ENCODE measurements at regions not wholly inside any gene's neighbourhood (a gene's known extent, or its start where the extent isn't known, plus 50 kb on each side); places are given as distances from the start of the nearest gene placed in this dataset.

DNA sequence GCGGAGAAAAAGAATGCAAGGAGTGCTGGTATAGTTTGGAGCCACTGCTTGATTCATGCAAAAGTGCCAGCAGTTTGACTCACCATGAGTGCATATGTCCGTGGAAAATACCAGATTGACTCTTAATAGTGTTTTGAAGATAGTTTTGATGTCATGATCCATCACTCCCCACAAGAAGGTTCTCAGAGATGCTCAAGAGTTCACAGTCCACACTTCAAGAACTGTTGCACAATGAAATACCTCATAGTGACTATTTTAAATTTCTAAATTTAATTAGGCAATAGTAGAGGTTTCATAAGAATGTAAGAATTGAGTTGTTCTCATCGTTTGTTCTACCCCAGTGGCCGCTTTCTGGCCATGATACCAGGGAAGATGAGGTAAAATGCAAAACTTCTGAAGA, 286.6 kb upstream of the RGS6 start (continued):
- TF ChIP-seq ILK (tag; IDR thresholded peaks at IDR 0.05; ENCODE audit: borderline replicate concordance, low read depth) (no peak), TAL1 (IDR thresholded peaks at IDR 0.05) (no peak), RBM22 (IDR thresholded peaks at IDR 0.05; ENCODE audit: low read depth, low read length, poor library complexity, severe bottlenecking) (no peak), SMAD4 (CRISPR knock-in tag; conservative IDR thresholded peaks at IDR 0.05) (no peak), PHB (CRISPR knock-in tag; IDR thresholded peaks at IDR 0.05) (no peak), EP300 (IDR thresholded peaks at IDR 0.05; ENCODE audit: low read length) (no peak), CCAR2 (IDR thresholded peaks at IDR 0.05; ENCODE audit: low read depth, low read length) (no peak), HNRNPK (IDR thresholded peaks at IDR 0.05; ENCODE audit: low read depth, low read length, poor library complexity, severe bottlenecking) (no peak), MTA1 (IDR thresholded peaks at IDR 0.05; ENCODE audit: borderline replicate concordance) (no peak), ZFP1 (CRISPR knock-in tag; IDR thresholded peaks at IDR 0.05) (no peak), TCFL5 (CRISPR knock-in tag; conservative IDR thresholded peaks at IDR 0.05) (no peak), BCL6 (CRISPR knock-in tag; IDR thresholded peaks at IDR 0.05) (no peak)
- TF ChIP-seq, protein P1, sequence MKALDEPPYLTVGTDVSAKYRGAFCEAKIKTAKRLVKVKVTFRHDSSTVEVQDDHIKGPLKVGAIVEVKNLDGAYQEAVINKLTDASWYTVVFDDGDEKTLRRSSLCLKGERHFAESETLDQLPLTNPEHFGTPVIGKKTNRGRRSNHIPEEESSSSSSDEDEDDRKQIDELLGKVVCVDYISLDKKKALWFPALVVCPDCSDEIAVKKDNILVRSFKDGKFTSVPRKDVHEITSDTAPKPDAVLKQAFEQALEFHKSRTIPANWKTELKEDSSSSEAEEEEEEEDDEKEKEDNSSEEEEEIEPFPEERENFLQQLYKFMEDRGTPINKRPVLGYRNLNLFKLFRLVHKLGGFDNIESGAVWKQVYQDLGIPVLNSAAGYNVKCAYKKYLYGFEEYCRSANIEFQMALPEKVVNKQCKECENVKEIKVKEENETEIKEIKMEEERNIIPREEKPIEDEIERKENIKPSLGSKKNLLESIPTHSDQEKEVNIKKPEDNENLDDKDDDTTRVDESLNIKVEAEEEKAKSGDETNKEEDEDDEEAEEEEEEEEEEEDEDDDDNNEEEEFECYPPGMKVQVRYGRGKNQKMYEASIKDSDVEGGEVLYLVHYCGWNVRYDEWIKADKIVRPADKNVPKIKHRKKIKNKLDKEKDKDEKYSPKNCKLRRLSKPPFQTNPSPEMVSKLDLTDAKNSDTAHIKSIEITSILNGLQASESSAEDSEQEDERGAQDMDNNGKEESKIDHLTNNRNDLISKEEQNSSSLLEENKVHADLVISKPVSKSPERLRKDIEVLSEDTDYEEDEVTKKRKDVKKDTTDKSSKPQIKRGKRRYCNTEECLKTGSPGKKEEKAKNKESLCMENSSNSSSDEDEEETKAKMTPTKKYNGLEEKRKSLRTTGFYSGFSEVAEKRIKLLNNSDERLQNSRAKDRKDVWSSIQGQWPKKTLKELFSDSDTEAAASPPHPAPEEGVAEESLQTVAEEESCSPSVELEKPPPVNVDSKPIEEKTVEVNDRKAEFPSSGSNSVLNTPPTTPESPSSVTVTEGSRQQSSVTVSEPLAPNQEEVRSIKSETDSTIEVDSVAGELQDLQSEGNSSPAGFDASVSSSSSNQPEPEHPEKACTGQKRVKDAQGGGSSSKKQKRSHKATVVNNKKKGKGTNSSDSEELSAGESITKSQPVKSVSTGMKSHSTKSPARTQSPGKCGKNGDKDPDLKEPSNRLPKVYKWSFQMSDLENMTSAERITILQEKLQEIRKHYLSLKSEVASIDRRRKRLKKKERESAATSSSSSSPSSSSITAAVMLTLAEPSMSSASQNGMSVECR (CRISPR knock-in tag; IDR thresholded peaks at IDR 0.05): no peak
- TF ChIP-seq, protein P2, sequence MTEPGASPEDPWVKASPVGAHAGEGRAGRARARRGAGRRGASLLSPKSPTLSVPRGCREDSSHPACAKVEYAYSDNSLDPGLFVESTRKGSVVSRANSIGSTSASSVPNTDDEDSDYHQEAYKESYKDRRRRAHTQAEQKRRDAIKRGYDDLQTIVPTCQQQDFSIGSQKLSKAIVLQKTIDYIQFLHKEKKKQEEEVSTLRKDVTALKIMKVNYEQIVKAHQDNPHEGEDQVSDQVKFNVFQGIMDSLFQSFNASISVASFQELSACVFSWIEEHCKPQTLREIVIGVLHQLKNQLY (CRISPR knock-in tag; conservative IDR thresholded peaks at IDR 0.05): no peak

Measured in K562 (cell line).